HepG2 (cell line): ENCODE measurements at regions not wholly inside any gene's neighbourhood (a gene's known extent, or its start where the extent isn't known, plus 50 kb on each side); places are given as distances from the start of the nearest gene placed in this dataset.

Experiments
- EED ChIP-seq: sonication (generic); formaldehyde crosslinking; IDR thresholded peaks from 2 replicates; pipeline ENCODE4 v1.5.0; 2020; ENCODE audit warnings: mild to moderate bottlenecking, missing genetic modification reagents
- ETV6 ChIP-seq: sonication (generic); formaldehyde crosslinking; conservative IDR thresholded peaks from 2 replicates; pipeline ENCODE4 v1.4.0; 2020; ENCODE audit warnings: missing genetic modification reagents
- GFI1 ChIP-seq: sonication (generic); formaldehyde crosslinking; IDR thresholded peaks from 2 replicates; pipeline ENCODE4 v1.5.0; 2020; ENCODE audit warnings: missing genetic modification reagents, mild to moderate bottlenecking, borderline replicate concordance
- GLI4 ChIP-seq: sonication (generic); formaldehyde crosslinking; IDR thresholded peaks from 2 replicates; pipeline ENCODE4 v1.5.1; 2020; ENCODE audit warnings: missing genetic modification reagents, mild to moderate bottlenecking, moderate library complexity, borderline replicate concordance
- HOXA5 ChIP-seq: sonication (generic); formaldehyde crosslinking; IDR thresholded peaks from 2 replicates; pipeline ENCODE4 v1.4.0; 2020; ENCODE audit warnings: missing genetic modification reagents
- KAT2B ChIP-seq: fragments of 150-350 bp; IDR thresholded peaks from 2 replicates; pipeline ENCODE4 v1.6.1; 2014; ENCODE audit warnings: low read depth, low read length, borderline replicate concordance
- KDM2A ChIP-seq: sonication (generic); formaldehyde crosslinking; IDR thresholded peaks from 2 replicates; pipeline ENCODE4 v1.4.0; 2020; ENCODE audit warnings: low read depth, missing genetic modification reagents, borderline replicate concordance
- MEF2D ChIP-seq: sonication (generic); formaldehyde crosslinking; IDR thresholded peaks from 2 replicates; pipeline ENCODE4 v1.5.1; 2020; ENCODE audit warnings: mild to moderate bottlenecking, missing genetic modification reagents
- MIXL1 ChIP-seq: IDR thresholded peaks from 2 replicates; pipeline ENCODE4 v1.6.1; 2016
- POLR2A ChIP-seq, 2 experiments: IDR thresholded peaks; 2 replicates each; pipeline ENCODE4 v1.6.1; 2011; ENCODE audit warnings: low read depth in 2 of 2, low read length in 2 of 2, mild to moderate bottlenecking in 1 of 2, moderate library complexity in 1 of 2; ENCODE audit not compliant: insufficient read depth in 1 of 2
- SRF ChIP-seq: IDR thresholded peaks from 2 replicates; pipeline ENCODE4 v1.6.1; 2011; ENCODE audit warnings: mild to moderate bottlenecking, low read depth, low read length, moderate library complexity
- TBX3 ChIP-seq: fragments of 450-650 bp; IDR thresholded peaks from 2 replicates; pipeline ENCODE4 v1.6.1; 2017; ENCODE audit warnings: antibody characterized with exemption, mild to moderate bottlenecking, inconsistent platforms, borderline replicate concordance
- ZBTB38 ChIP-seq: sonication (generic); formaldehyde crosslinking; IDR thresholded peaks from 2 replicates; pipeline ENCODE4 v1.5.1; 2020; ENCODE audit warnings: mild to moderate bottlenecking, missing genetic modification reagents
- ZBTB49 ChIP-seq: sonication (generic); formaldehyde crosslinking; IDR thresholded peaks from 2 replicates; pipeline ENCODE4 v1.4.0; 2020; ENCODE audit warnings: missing genetic modification reagents, borderline replicate concordance
- ZNF253 ChIP-seq: sonication (generic); formaldehyde crosslinking; IDR thresholded peaks from 2 replicates; pipeline ENCODE4 v1.8.0; 2022; ENCODE audit warnings: mild to moderate bottlenecking, missing genetic modification reagents, borderline replicate concordance
- ZNF605 ChIP-seq: sonication (generic); formaldehyde crosslinking; IDR thresholded peaks from 2 replicates; pipeline ENCODE4 v1.8.0; 2022; ENCODE audit warnings: mild to moderate bottlenecking, missing genetic modification reagents
- ZSCAN21 ChIP-seq: sonication (generic); formaldehyde crosslinking; IDR thresholded peaks from 2 replicates; pipeline ENCODE4 v1.8.0; 2022; ENCODE audit warnings: mild to moderate bottlenecking, missing genetic modification reagents, moderate library complexity, borderline replicate concordance
- TF ChIP-seq, protein P1 (sequence below): sonication (generic); formaldehyde crosslinking; conservative IDR thresholded peaks from 2 replicates; pipeline ENCODE4 v1.8.1; 2023; ENCODE audit warnings: missing genetic modification reagents
- TF ChIP-seq, protein P2 (sequence below): sonication (generic); formaldehyde crosslinking; IDR thresholded peaks from 2 replicates; pipeline ENCODE4 v1.4.0; 2020; ENCODE audit warnings: mild to moderate bottlenecking, missing genetic modification reagents, borderline replicate concordance
- TF ChIP-seq, protein P3 (sequence below): sonication (generic); formaldehyde crosslinking; IDR thresholded peaks from 2 replicates; pipeline ENCODE4 v1.4.0; 2020; ENCODE audit warnings: missing genetic modification reagents

DNA sequence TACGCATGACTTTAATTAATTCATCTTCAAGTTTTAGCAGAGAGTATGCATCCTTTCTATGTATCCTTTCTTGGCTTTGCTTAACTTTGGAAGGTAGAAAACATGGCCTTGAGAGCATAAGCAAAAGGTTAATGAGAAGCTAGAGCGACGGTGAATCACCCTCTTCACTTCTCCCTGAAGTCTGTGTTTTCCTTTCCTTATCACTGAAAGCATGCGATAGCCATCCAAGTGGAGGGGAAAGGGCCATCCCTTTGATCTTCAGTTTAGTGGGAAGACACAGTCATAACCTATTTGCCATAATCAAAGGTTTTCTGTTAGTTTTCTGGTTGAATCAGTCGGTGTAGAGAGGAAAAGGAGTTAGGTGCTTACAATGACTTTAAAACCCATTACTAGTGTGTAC, 354.0 kb upstream of the ROBO2 start (continued):
- TF ChIP-seq MIXL1 (CRISPR knock-in tag) (peak; percentile 95), ZNF253 (CRISPR knock-in tag) (no peak), KDM2A (CRISPR knock-in tag) (no peak), ZNF605 (CRISPR knock-in tag) (no peak), POLR2A (IDR thresholded peaks at IDR 0.05; ENCODE audit: insufficient read depth in 1 of 2, low read depth in 2 of 2, low read length in 2 of 2) (no peak), ZBTB38 (CRISPR knock-in tag) (no peak), KAT2B (no peak), ETV6 (CRISPR knock-in tag) (no peak), EED (no peak), ZSCAN21 (CRISPR knock-in tag) (no peak), TBX3 (0 out of 2 replicates have a peak, but pooled peaks have one; percentile 23), ZBTB49 (CRISPR knock-in tag) (no peak), GFI1 (CRISPR knock-in tag) (peak; percentile 67; the same call in 1 of the 2 replicates), HOXA5 (CRISPR knock-in tag) (no peak), GLI4 (CRISPR knock-in tag) (no peak), MEF2D (CRISPR knock-in tag) (no peak), SRF (no peak)
- TF ChIP-seq, protein P1, sequence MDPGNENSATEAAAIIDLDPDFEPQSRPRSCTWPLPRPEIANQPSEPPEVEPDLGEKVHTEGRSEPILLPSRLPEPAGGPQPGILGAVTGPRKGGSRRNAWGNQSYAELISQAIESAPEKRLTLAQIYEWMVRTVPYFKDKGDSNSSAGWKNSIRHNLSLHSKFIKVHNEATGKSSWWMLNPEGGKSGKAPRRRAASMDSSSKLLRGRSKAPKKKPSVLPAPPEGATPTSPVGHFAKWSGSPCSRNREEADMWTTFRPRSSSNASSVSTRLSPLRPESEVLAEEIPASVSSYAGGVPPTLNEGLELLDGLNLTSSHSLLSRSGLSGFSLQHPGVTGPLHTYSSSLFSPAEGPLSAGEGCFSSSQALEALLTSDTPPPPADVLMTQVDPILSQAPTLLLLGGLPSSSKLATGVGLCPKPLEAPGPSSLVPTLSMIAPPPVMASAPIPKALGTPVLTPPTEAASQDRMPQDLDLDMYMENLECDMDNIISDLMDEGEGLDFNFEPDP (CRISPR knock-in tag), result no peak
- TF ChIP-seq, protein P2, sequence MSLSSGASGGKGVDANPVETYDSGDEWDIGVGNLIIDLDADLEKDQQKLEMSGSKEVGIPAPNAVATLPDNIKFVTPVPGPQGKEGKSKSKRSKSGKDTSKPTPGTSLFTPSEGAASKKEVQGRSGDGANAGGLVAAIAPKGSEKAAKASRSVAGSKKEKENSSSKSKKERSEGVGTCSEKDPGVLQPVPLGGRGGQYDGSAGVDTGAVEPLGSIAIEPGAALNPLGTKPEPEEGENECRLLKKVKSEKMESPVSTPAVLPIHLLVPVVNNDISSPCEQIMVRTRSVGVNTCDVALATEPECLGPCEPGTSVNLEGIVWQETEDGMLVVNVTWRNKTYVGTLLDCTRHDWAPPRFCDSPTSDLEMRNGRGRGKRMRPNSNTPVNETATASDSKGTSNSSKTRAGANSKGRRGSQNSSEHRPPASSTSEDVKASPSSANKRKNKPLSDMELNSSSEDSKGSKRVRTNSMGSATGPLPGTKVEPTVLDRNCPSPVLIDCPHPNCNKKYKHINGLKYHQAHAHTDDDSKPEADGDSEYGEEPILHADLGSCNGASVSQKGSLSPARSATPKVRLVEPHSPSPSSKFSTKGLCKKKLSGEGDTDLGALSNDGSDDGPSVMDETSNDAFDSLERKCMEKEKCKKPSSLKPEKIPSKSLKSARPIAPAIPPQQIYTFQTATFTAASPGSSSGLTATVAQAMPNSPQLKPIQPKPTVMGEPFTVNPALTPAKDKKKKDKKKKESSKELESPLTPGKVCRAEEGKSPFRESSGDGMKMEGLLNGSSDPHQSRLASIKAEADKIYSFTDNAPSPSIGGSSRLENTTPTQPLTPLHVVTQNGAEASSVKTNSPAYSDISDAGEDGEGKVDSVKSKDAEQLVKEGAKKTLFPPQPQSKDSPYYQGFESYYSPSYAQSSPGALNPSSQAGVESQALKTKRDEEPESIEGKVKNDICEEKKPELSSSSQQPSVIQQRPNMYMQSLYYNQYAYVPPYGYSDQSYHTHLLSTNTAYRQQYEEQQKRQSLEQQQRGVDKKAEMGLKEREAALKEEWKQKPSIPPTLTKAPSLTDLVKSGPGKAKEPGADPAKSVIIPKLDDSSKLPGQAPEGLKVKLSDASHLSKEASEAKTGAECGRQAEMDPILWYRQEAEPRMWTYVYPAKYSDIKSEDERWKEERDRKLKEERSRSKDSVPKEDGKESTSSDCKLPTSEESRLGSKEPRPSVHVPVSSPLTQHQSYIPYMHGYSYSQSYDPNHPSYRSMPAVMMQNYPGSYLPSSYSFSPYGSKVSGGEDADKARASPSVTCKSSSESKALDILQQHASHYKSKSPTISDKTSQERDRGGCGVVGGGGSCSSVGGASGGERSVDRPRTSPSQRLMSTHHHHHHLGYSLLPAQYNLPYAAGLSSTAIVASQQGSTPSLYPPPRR, result peak; percentile 89
- TF ChIP-seq, protein P3, sequence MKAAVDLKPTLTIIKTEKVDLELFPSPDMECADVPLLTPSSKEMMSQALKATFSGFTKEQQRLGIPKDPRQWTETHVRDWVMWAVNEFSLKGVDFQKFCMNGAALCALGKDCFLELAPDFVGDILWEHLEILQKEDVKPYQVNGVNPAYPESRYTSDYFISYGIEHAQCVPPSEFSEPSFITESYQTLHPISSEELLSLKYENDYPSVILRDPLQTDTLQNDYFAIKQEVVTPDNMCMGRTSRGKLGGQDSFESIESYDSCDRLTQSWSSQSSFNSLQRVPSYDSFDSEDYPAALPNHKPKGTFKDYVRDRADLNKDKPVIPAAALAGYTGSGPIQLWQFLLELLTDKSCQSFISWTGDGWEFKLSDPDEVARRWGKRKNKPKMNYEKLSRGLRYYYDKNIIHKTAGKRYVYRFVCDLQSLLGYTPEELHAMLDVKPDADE (CRISPR knock-in tag), result no peak
